Neural crest cell (in vitro differentiated cells): ENCODE measurements at regions not wholly inside any gene's neighbourhood (a gene's known extent, or its start where the extent isn't known, plus 50 kb on each side); places are given as distances from the start of the nearest gene placed in this dataset.

Experiments
- DNase-seq: peaks from one replicate; pipeline ENCODE4 v3.0.0; 2021; ENCODE audit warnings: low read depth, mixed read lengths, low spot score
- H3K27ac Mint-ChIP-seq: one replicate; pipeline ENCODE4 v1.8.0; 2021; ENCODE audit warnings: mild to moderate bottlenecking, mixed read lengths; ENCODE audit not compliant: unreplicated experiment
- H3K27me3 Mint-ChIP-seq: 2 replicates; pipeline ENCODE4 v1.8.0; 2021; ENCODE audit warnings: low read depth, mild to moderate bottlenecking, mixed read lengths
- H3K36me3 Mint-ChIP-seq: 2 replicates; pipeline ENCODE4 v1.8.0; 2021; ENCODE audit warnings: low read depth, mild to moderate bottlenecking, mixed read lengths
- H3K4me1 Mint-ChIP-seq: 2 replicates; pipeline ENCODE4 v1.8.0; 2021; ENCODE audit warnings: mixed read lengths
- H3K4me3 Mint-ChIP-seq: one replicate; pipeline ENCODE4 v1.8.0; 2021; ENCODE audit warnings: mild to moderate bottlenecking, mixed read lengths
- H3K9me3 Mint-ChIP-seq: 2 replicates; pipeline ENCODE4 v1.8.0; 2021; ENCODE audit warnings: mixed read lengths
- CTCF ChIP-seq: fragments of 200-600 bp; sonication (generic); conservative IDR thresholded peaks from 2 replicates; pipeline ENCODE4 v1.5.0; 2021; ENCODE audit warnings: antibody characterized with exemption, mild to moderate bottlenecking

DNA sequence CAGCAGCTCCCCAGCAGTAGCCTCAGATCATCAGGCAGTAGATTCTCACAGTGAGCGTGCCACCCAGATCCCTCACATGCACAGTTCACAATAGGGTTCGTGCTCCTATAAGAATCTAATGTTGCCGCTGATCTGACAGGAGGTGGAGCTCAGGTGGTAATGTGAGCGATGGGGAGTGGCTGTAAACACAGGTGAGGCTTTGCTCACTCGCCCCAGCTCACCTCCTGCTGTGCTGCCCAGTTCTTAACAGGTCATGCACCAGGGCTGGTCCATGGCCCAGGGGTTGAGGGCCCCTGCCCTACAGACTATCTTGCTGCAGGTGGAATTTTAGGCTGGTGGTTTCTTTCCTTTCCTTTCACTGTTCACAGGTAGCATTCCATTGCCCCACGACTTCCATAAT, 100.2 kb downstream of the MRPL36 start:
- DNase-seq = no peak
- Mint-ChIP-seq H3K4me3 (no peak overlapping the region), H3K27ac (no peak overlapping the region)

DNA sequence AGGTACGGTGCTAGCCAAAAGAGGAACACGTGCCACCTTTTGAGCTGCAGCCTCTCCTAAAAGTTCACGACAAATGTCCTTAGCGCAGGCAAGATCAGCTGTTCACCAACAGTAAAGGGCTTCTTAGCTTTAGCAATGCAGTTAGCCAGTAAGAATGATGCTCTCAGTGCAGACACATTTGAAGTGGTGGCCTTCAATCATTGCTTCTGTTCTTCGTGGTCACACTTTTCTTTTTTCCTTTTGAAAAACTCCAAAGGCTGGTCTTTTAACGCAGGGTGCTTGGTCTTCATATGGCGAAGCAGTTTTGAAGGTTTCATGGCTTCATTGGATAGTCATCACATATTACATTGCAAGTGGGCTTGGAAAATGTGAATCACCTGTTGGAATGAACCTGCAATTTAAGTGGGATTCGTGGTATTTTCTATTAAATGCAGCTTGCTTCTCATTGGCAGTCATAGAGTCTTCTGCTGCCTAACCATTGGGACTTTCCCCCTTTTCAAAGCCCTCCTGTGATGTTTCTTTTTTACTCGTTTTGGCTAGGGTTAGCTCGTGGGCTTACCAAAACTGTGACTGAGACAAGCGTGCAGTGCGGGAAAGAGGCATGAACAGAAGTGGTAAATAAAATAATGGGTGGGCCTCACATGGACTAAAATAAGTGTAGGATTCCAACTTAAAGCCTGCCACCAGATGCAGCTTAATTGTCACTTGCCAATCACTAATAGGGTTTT, 100.9 kb downstream of the MRPL36 start:
- Mint-ChIP-seq H3K36me3 (no peaks in the 10 kb centered on the region), H3K27ac (no peak overlapping the region), H3K4me3 (no peak overlapping the region), H3K4me1 (peaks cover 3% of the 10 kb centered on the region), H3K27me3 (no peaks in the 10 kb centered on the region), H3K9me3 (no peaks in the 10 kb centered on the region)
- TF ChIP-seq CTCF = no peak
- DNase-seq = no peak

More for the DNA sequence above, 100.2 kb downstream of the MRPL36 start:
- H3K4me1 Mint-ChIP-seq = peaks cover 3% of the 10 kb centered on the region
- no peaks in the 10 kb centered on the region for H3K27me3 Mint-ChIP-seq
- no peaks in the 10 kb centered on the region for H3K9me3 Mint-ChIP-seq
- no peak for TF ChIP-seq CTCF
- no peaks in the 10 kb centered on the region for H3K36me3 Mint-ChIP-seq

DNA sequence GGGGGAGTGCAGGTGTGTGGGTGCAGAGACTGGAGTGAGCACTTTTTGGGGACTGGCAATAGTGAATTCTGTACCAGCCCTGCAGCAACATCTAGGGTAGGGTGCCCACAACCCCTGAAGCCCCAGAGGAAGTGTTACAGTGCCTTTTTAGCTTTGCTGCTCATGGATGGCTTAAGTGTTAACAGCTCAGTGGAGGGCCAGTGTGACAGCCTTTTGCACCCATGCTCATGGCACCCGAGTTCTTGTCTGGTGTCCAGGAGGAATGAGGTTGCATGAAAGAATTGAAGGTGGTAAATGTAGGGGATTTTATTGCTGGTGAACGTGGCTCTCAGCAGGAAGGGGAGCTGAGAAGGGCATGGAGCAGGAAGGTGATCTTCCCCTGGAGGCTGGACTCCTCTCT, 107.3 kb downstream of the MRPL36 start:
- no peaks in the 10 kb centered on the region for H3K4me1 Mint-ChIP-seq
- peak overlapping the region; percentile 67 for H3K27ac Mint-ChIP-seq
- TF ChIP-seq CTCF = no peak
- peaks cover 9% of the 10 kb centered on the region for H3K36me3 Mint-ChIP-seq
- peaks cover 4% of the 10 kb centered on the region for H3K27me3 Mint-ChIP-seq
- DNase-seq = no peak
- peaks cover 9% of the 10 kb centered on the region for H3K9me3 Mint-ChIP-seq
- no peak overlapping the region for H3K4me3 Mint-ChIP-seq

DNA sequence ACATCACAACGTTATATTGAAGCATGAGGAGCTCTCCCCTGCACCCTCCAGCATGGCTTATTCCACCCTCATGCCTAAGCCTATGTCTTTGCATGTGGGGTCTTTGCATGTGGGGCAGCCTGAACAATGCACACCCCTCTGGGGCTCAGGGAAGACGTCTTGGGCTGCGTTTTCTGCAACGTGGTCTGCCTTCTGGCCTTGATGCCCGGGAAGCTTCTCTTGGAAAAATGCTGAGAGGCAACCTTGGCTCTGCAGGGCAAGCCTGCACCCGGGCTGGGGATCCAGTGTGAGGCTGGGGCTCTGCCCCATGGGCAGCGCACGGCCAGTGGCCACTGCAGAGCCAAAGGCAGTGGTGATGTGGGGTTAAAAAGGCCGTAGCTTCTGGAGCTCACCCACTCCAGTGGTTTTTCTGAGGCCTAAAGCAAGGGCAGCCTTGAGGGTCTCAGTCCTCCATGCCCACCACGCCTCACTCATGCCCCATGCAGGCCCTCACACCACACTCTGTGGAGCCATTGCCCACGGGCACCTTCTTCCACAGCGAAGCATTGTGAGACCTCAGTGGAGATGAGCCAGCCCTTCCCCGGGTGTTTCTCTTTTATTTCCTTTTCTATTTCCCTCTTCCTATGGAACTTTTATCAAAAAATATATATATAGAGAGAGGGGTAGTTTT, 112.2 kb downstream of the MRPL36 start:
- Mint-ChIP-seq H3K4me3 (no peak overlapping the region), H3K27me3 (peaks cover 3% of the 10 kb centered on the region), H3K36me3 (peaks cover 9% of the 10 kb centered on the region), H3K4me1 (peaks cover 3% of the 10 kb centered on the region), H3K9me3 (peaks cover 9% of the 10 kb centered on the region), H3K27ac (no peak overlapping the region)
- no peak for TF ChIP-seq CTCF
- no peak for DNase-seq

DNA sequence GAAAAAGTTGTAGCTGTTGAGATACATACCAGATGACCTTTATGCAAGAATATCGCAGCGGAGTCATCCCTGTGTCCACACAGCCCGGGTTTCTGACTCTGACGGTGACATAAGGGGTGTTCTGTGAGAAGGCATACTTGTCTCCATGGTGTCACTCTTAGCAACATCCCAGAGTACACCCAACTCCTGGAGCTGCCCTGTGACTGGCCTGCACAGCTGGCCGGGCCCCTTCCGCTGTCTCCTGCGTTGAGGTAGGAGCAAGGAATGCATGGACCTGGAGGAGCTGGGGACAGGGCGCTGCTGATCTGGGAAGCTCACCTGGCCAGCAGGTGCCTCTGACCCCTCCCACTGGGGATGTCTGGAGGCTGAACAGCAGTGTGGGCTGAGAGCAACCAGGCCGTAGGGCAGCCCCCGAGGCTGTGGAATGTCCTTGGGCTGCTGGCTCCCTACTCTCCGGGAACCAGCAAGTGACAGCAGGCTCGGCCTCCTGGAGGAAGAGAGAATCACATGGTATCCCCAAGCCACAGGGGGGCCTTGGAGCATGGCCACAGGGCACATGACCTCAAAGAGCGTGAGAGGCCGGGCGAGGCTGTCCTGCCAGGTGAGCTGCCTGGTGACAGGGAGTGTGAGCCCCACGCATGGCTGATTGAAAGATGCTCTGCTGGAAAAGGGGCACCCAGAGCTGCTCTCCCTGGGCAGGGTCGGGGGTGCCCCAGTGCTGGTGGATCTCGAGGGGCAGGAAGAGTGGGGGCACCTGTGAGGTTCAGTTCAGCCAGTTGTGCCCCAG, 113.4 kb downstream of the MRPL36 start:
- Mint-ChIP-seq H3K4me3 (no peak overlapping the region), H3K9me3 (peaks cover 9% of the 10 kb centered on the region), H3K27ac (no peak overlapping the region), H3K4me1 (peaks cover 3% of the 10 kb centered on the region), H3K36me3 (peaks cover 9% of the 10 kb centered on the region), H3K27me3 (peaks cover 3% of the 10 kb centered on the region)
- no peak for DNase-seq
- TF ChIP-seq CTCF = no peak
